Activated naive CD4-positive, alpha-beta T cell treated with anti-CD3 and anti-CD28 coated beads for 36 hours (primary cell): ENCODE measurements at regions not wholly inside any gene's neighbourhood (a gene's known extent, or its start where the extent isn't known, plus 50 kb on each side); places are given as distances from the start of the nearest gene placed in this dataset.

ENCODE experiments used
- CTCF ChIA-PET: fragments of 350-600 bp; sonication (Branson Sonifier 250); formaldehyde crosslinking; loops from one replicate; lab custom pipeline; 2021; ENCODE audit warnings: antibody characterized with exemption; lab: Charles Lee
- DNase-seq: peaks from one replicate; pipeline ENCODE4 v3.0.0-alpha.2; 2020
- H3K27ac Mint-ChIP-seq: one replicate; pipeline ENCODE4 v1.8.0; 2021; ENCODE audit warnings: mild to moderate bottlenecking, mixed read lengths
- H3K27me3 Mint-ChIP-seq: one replicate; pipeline ENCODE4 v1.8.0; 2021; ENCODE audit warnings: low read depth, mixed read lengths
- H3K36me3 Mint-ChIP-seq: one replicate; pipeline ENCODE4 v1.8.0; 2021; ENCODE audit warnings: low read depth, mixed read lengths
- H3K4me1 Mint-ChIP-seq: one replicate; pipeline ENCODE4 v1.8.0; 2021; ENCODE audit warnings: low read depth, mixed read lengths
- H3K4me3 Mint-ChIP-seq: one replicate; pipeline ENCODE4 v1.8.0; 2021; ENCODE audit warnings: mild to moderate bottlenecking, moderate library complexity, mixed read lengths
- H3K9me3 Mint-ChIP-seq: one replicate; pipeline ENCODE4 v1.8.0; 2021; ENCODE audit warnings: mixed read lengths
- intact Hi-C: fragments of 100-400 bp; cut with micrococcal nuclease; formaldehyde crosslinking; loops from one replicate; pipeline ENCODE4 v1.15.1; 2023

DNA sequence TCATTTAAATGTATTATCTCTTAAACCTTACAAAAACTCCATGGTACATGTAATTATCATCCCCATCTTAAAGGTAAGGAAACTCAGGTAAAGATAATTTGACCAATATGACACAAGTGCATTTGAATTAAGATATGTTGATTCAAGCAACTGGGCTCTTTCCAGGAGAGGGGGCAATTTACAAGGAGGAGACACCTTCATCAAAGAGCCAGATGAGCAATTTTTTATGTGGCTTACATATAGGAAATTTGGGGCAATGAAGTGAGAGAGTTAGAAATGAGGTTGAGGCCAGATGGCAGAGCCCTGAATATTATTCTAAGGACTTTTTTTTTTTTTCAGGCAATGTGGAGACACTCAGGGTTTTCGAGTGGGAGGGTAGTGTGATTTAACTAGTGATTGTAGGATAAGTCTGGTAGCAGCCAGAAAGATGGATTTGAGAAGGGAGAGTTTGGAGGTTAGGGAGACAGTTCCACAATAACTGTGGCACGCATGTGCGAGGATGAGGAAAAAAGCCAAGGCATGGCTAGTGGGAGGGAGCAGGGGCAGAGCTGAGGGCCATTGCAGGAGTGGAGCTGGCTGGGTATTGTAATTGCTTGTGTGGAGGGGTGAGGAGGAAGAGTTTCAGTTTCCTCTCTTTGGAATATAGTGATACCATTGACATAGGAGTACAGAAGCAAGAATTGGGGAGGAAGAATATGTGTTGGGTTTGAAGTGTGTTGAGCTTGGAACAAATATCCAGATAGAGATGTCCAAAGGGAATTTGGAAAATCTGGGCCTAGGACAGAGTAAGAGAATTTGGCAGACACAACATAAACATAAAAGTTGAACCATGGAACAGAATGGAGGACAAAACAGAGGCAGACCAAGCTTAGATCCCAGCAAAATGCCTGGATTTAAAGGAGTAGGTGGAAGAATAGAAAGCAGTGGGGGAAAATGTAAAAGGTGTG is 72.0 kb downstream of the ACTBL2 start:
- no peak for DNase-seq
- Mint-ChIP-seq H3K36me3 (no peaks in the 10 kb centered on the region), H3K4me3 (no peak overlapping the region), H3K4me1 (no peaks in the 10 kb centered on the region), H3K27me3 (no peaks in the 10 kb centered on the region), H3K9me3 (no peaks in the 10 kb centered on the region), H3K27ac (no peak overlapping the region)
- CTCF ChIA-PET: interaction anchor here (0.9 to 1.4 kb wide), 3 partner anchors 34 to 112 kb away, joined by 3 read pairs; no protein-coding TSS in a partner anchor
- intact Hi-C loops: no loop called here

DNA sequence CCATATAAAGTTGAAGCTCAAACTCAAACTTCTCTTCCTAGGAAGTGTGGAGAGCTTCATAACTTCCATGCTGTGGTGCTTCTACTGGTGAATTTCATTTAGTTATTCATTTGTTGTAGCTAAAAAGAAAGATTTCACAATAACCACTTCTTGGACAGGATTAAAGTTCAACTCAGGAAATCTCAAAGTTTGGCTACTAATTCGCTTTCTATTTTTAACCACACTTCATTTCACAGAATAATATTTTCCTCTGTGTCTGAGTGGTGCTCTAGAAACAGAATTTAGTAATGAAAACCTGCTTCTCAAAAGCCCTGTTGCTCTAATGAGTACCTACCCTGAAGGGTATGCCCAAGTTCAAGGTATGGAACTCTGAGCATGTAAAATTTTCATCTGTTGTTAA is 73.9 kb downstream of the ACTBL2 start:
- no peak for DNase-seq
- CTCF ChIA-PET: no interaction called here
- intact Hi-C loops: no loop called here
- no peaks in the 10 kb centered on the region for H3K9me3 Mint-ChIP-seq
- H3K4me3 Mint-ChIP-seq: no peak overlapping the region
- no peak overlapping the region for H3K27ac Mint-ChIP-seq
- peaks cover under 1% of the 10 kb centered on the region for H3K27me3 Mint-ChIP-seq
- H3K4me1 Mint-ChIP-seq: no peaks in the 10 kb centered on the region
- no peaks in the 10 kb centered on the region for H3K36me3 Mint-ChIP-seq

DNA sequence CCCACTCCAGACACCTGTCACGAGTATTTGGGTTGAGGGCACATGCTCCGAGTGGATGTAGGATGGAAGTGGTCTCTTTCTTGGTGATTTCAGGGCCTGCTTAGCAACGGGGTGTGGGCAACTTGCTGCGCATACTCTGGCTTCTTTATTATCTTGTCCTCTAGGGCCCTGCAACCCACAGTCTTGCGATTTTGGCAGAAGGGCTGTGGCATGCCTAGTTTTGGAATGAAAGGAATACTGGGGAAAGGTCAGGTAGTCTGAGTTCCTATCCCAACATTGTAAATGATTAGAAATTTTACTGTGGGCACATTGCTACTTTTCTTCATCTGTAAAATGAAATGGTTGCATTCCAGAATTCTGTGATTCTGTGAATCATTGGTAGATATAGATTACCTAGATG is 74.3 kb downstream of the ACTBL2 start:
- Mint-ChIP-seq H3K9me3 (no peaks in the 10 kb centered on the region), H3K27ac (no peak overlapping the region), H3K27me3 (peaks cover 2% of the 10 kb centered on the region), H3K4me3 (no peak overlapping the region), H3K36me3 (no peaks in the 10 kb centered on the region), H3K4me1 (no peaks in the 10 kb centered on the region)
- CTCF ChIA-PET: no interaction called here
- intact Hi-C loops: no loop called here
- no peak for DNase-seq

DNA sequence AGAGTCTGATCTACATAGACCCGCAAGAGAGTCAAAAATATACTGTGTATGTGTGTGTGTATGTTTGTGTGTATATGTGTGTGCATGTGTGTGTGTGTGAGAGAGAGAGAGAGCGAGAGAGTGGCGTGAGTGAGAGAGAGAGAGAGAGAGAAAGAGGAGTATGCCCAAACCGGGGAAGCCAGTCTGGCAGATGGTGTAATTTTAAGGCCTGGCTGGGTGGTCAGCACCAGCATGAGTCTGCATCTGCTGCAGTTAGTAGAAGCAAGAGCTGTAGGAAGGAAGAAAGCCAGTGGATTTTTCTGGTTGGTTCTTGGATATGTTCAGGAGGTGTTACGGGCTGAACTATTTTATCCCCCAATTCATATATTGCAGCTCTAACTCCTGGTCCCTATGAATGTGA is 75.2 kb downstream of the ACTBL2 start:
- Mint-ChIP-seq H3K9me3 (no peaks in the 10 kb centered on the region), H3K27ac (no peak overlapping the region), H3K36me3 (no peaks in the 10 kb centered on the region), H3K4me3 (no peak overlapping the region), H3K27me3 (peaks cover 2% of the 10 kb centered on the region), H3K4me1 (no peaks in the 10 kb centered on the region)
- CTCF ChIA-PET: no interaction called here
- no peak for DNase-seq
- intact Hi-C loops: no loop called here

DNA sequence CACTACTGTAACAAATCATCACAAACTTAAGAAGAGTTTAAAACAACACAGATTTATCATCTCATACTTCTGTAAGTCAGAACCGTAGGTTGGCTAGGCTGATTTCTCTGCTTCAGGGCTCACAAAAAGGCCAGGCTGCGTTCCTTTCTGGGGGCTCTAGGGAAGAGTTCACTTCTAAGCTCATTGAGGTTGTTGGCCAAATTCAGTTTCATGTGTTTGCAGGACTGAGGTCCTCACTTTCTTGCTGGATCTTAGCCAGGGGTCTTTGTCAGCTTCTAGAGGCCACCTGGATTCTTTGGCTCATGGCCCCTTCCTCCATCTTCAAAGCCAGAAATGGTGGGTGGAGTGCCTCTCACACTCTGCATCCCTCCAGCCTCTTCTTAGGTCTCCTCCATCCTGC is 76.0 kb downstream of the ACTBL2 start:
- Mint-ChIP-seq H3K9me3 (no peaks in the 10 kb centered on the region), H3K27ac (no peak overlapping the region), H3K4me3 (no peak overlapping the region), H3K4me1 (no peaks in the 10 kb centered on the region), H3K27me3 (peaks cover 2% of the 10 kb centered on the region), H3K36me3 (no peaks in the 10 kb centered on the region)
- CTCF ChIA-PET: no interaction called here
- no peak for DNase-seq
- intact Hi-C loops: no loop called here

DNA sequence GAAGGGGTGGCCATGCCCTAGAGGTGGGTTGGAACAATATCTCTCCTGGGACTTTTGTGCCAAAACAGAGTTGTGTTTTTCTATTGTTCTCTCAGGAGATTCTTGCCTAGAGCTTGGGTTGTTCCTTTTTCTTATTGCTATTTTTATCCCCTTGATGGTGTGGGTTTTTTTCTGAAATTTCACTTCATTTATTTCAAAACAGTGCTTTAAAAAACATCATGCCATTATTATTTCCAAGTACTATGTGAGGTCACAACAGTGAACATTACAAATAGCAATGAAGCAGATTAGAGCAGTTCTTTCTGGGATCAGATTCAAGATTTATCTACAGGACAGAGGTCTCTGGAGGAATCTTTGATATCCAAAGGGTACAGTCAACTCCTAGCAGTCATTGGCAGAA is 76.6 kb downstream of the ACTBL2 start:
- Mint-ChIP-seq H3K36me3 (no peaks in the 10 kb centered on the region), H3K27ac (no peak overlapping the region), H3K4me3 (no peak overlapping the region), H3K27me3 (peaks cover 2% of the 10 kb centered on the region), H3K9me3 (no peaks in the 10 kb centered on the region), H3K4me1 (no peaks in the 10 kb centered on the region)
- CTCF ChIA-PET: no interaction called here
- intact Hi-C loops: no loop called here
- no peak for DNase-seq

DNA sequence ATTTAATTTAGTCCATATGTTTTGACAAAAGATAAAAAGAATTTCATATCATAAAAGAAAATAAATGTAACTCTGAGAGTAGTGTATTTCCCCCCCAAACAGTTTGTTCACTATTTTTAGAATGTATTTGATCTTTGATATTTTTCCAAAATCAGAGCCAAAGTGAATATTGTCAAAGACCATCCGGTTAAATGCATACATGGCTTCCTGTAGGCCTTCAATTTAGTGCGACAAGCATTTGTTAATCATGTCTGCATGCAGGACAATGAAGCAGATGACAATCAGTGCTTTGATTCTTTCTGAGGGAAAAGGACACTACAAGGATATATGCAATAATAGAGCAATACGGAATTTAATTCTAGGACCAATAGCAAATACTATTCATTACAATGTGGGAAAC is 79.8 kb downstream of the ACTBL2 start:
- intact Hi-C loops: no loop called here
- Mint-ChIP-seq H3K36me3 (no peaks in the 10 kb centered on the region), H3K4me3 (no peak overlapping the region), H3K4me1 (no peaks in the 10 kb centered on the region), H3K9me3 (no peaks in the 10 kb centered on the region), H3K27me3 (peaks cover 2% of the 10 kb centered on the region), H3K27ac (no peak overlapping the region)
- CTCF ChIA-PET: no interaction called here
- no peak for DNase-seq

DNA sequence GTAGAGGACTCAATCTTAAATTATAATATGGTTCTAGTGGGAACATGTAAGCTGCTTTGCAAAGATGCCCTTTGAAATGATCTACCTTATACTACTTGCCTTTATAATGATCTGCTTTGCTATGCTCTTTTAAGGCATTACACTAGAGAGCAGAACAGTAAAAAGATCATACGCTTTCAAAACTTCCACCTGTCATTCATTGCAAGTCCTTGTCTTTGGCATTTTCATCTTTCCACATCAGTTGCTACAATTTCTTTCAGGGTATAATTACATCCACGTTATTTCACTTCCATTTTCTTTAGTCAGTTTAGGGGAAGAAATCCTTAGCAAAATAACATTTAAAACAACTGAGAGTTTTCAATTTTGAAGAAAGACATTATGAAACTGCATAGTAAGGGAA is 80.3 kb downstream of the ACTBL2 start:
- no peaks in the 10 kb centered on the region for H3K9me3 Mint-ChIP-seq
- no peaks in the 10 kb centered on the region for H3K36me3 Mint-ChIP-seq
- intact Hi-C loops: no loop called here
- CTCF ChIA-PET: no interaction called here
- no peak overlapping the region for H3K4me3 Mint-ChIP-seq
- no peaks in the 10 kb centered on the region for H3K4me1 Mint-ChIP-seq
- DNase-seq: no peak
- no peak overlapping the region for H3K27ac Mint-ChIP-seq
- peaks cover 2% of the 10 kb centered on the region for H3K27me3 Mint-ChIP-seq

DNA sequence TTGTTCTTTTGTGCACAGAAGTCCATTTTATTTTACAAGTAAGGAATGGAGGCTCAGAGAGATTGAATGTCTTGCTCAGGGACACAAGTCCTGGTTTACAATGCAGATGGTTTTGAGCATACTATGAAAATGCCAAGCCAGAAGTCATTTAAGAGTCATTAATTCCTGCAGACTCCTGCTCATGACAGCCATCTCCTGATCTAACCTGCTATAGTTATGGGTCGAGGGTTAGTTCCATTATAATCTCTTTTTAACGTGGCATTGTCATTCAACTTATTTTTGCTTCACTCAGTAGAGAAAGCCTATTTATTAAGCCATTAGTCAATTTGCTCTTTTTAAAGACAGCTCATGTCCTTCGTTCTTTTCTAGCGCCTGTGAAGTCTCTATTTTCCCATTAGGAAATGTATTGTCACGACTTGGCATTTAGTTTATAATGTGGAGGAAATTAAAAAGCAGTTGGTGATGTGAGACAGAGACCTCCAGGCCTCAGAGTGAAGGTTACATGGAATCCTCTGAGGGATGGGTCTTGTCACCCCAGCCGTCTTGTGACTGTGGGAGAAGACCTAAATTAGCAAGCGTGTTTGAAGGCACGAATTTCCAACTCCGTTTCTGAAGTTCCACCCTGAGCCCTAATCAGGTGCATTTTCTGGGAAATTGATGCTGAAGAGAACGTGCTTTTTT is 84.1 kb downstream of the ACTBL2 start:
- Mint-ChIP-seq H3K36me3 (no peaks in the 10 kb centered on the region), H3K4me3 (no peak overlapping the region), H3K4me1 (no peaks in the 10 kb centered on the region), H3K27me3 (peaks cover under 1% of the 10 kb centered on the region), H3K9me3 (no peaks in the 10 kb centered on the region), H3K27ac (no peak overlapping the region)
- no peak for DNase-seq
- CTCF ChIA-PET: no interaction called here
- intact Hi-C loops: no loop called here

DNA sequence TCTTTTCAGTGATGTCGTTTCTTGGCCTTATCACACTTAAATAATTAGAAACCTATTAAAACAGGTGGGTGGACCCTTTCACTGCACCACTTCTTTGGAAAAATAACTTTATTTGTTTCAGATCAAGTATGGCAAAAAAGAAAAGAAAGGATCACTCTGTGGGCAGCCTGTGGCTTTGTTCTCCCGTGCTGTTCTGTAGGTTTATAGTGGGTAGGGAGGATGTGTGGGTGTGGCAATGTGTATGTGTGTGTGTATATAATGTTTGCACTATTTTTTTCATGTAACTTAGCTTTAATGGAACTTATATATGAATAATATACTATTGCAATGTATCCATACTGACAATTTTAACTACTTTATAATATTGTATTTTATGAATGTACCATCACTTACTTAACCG is 85.9 kb downstream of the ACTBL2 start:
- DNase-seq: no peak
- Mint-ChIP-seq H3K4me1 (no peaks in the 10 kb centered on the region), H3K36me3 (no peaks in the 10 kb centered on the region), H3K9me3 (peaks cover 4% of the 10 kb centered on the region), H3K27me3 (no peaks in the 10 kb centered on the region), H3K4me3 (no peak overlapping the region), H3K27ac (no peak overlapping the region)
- intact Hi-C loops: no loop called here
- CTCF ChIA-PET: no interaction called here

DNA sequence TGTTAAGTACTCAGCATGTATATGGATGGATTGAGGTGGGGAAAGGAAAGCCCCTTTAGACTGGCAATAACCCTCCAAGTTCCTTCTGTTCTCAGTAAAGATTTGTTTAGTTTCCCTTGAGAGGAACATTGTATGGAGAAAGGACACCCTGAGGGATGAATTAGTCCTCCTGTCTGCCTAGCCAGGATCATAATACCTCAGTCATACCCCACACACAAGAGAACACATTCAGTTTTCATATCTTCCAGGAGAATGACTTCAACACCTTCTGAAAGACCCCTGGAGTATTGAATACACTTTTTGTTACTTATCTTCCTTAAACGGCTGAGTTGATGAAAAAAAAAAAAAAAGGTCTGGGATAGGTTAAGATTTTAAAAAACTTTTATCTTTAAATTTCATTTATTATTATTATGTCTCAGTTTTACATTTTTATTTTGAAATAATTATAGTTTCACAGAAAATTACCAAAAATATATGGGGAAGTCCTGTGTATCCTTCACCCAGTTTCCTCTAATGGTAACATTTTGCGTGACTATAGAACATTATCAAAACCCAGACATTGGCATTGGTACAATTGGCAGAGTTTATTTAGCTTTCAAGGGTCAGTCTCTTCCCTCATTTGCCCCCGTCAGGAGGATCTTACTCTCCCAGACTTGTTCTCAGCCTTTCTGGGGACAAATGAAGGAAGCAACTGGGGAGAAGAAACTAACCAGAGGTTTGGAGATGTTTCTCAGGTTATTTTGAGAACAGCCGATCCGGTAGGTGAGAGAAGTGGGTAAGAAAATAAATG is 88.0 kb downstream of the ACTBL2 start:
- CTCF ChIA-PET: no interaction called here
- DNase-seq: no peak
- Mint-ChIP-seq H3K27me3 (no peaks in the 10 kb centered on the region), H3K4me1 (no peaks in the 10 kb centered on the region), H3K36me3 (no peaks in the 10 kb centered on the region), H3K4me3 (no peak overlapping the region), H3K9me3 (peaks cover 4% of the 10 kb centered on the region), H3K27ac (no peak overlapping the region)
- intact Hi-C loops: no loop called here

DNA sequence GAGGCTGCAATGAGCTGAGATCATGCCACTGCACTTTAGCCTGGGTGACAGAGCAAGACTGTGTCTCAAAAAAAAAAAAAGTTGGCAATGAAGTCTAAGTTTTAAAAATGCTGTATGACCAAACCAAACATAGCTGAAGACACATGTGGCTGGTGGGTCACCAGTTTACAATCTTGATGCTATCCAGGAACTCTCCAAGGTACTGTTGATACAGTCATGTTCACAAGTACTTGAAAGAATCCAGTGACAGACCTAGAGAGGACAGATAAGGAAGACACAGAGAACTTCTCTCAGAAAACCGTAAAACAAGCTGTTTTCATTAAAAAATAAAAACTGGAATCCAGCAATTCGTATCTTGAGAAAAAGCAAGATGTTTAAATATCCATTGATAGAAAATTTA is 95.7 kb downstream of the ACTBL2 start:
- CTCF ChIA-PET: no interaction called here
- no peaks in the 10 kb centered on the region for H3K36me3 Mint-ChIP-seq
- intact Hi-C loops: no loop called here
- no peaks in the 10 kb centered on the region for H3K9me3 Mint-ChIP-seq
- H3K27me3 Mint-ChIP-seq: no peaks in the 10 kb centered on the region
- no peak overlapping the region for H3K4me3 Mint-ChIP-seq
- DNase-seq: no peak
- H3K27ac Mint-ChIP-seq: no peak overlapping the region
- peaks cover 10% of the 10 kb centered on the region for H3K4me1 Mint-ChIP-seq
